ENCODE measurements at regions not wholly inside any gene's neighbourhood (a gene's known extent, or its start where the extent isn't known, plus 50 kb on each side); places are given as distances from the start of the nearest gene placed in this dataset.

DNA sequence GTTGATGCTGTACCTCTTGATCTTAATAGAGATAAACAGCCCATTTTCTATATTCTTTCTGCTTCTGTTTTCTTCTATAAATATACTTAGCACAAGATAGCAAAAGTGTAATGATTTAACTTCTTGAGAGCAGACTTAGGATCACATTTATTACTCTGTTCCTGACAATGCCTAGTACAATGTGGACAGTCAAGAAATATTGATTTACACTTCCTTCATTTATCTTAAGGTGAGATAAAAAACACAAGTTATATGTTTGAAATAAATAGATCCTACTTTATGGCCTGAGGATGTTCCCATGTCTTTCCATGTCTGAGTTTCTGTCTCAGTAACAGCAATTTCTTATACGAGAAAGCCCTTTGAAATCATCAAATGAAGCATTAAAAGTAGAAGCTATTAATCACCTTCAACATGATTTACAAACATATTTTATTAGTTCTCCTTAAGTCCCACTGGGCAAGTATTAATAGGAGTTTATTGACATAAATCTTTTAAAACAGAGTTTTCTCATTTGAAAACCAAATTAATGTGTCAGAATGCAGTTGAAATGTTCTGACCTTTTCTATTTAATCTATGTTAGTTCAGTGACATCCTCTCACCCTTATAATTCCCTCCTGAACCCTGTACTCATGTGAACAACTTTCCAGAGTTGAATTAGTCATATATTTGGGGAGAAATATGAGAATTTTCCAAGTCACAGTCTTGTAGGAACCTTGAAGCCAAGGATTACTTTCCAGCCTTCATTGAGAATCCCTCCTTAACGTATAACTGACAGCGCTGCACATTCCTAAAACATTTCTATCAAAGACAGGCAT, 1611.7 kb upstream of the TENM4 start:
- TF ChIP-seq, protein P1, sequence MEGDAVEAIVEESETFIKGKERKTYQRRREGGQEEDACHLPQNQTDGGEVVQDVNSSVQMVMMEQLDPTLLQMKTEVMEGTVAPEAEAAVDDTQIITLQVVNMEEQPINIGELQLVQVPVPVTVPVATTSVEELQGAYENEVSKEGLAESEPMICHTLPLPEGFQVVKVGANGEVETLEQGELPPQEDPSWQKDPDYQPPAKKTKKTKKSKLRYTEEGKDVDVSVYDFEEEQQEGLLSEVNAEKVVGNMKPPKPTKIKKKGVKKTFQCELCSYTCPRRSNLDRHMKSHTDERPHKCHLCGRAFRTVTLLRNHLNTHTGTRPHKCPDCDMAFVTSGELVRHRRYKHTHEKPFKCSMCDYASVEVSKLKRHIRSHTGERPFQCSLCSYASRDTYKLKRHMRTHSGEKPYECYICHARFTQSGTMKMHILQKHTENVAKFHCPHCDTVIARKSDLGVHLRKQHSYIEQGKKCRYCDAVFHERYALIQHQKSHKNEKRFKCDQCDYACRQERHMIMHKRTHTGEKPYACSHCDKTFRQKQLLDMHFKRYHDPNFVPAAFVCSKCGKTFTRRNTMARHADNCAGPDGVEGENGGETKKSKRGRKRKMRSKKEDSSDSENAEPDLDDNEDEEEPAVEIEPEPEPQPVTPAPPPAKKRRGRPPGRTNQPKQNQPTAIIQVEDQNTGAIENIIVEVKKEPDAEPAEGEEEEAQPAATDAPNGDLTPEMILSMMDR (conservative IDR thresholded peaks at IDR 0.05; ENCODE audit: low read length), result no peak
- no peak for TF ChIP-seq EZH2phosphoT487 (IDR thresholded peaks at IDR 0.05; ENCODE audit: borderline replicate concordance, low read depth, low read length)
